ENCODE measurements at regions not wholly inside any gene's neighbourhood (a gene's known extent, or its start where the extent isn't known, plus 50 kb on each side); places are given as distances from the start of the nearest gene placed in this dataset.

DNA sequence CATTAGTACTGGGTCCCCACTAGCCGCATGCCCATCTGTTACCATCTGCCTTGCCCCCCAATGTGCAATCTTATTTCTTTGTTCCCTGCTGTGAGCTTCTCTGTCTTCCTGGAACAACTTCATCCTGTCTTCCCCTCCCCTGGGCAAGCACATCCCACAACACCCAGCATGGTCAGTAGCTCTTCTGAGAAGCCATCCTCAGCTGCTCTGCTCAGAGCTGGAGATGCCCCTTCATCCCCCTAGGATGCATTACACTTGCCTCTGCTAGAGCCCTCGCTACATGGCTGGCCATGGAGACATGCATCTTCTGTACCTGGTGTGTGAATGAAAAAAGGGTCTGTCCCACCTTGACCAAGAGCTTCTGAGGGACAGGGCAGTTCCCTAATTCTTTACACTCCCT lies 141.2 kb downstream of the CDC5L start:
- Histone ChIP-seq H3K27me3 (ENCODE audit: control insufficient read depth in 3 of 3, insufficient read depth in 3 of 3, low read length in 3 of 3) (peaks cover 0 to 5% (median 0%) of the 10 kb centered on the region in 3 donors), H3K36me3 (ENCODE audit: control insufficient read depth in 3 of 3, insufficient read depth in 2 of 3, low read depth in 1 of 3, low read length in 3 of 3) (no peaks in the 10 kb centered on the region), H3K4me3 (ENCODE audit: low read depth in 1 of 3, low read length in 3 of 3) (no peak overlapping the region), H3K9me3 (ENCODE audit: control insufficient read depth in 2 of 2, insufficient read depth in 1 of 2, low read depth in 1 of 2, low read length in 1 of 2) (no peaks in the 10 kb centered on the region), H3K27ac (ENCODE audit: low read depth in 1 of 3, low read length in 2 of 3) (no peak overlapping the region), H3K4me1 (ENCODE audit: control insufficient read depth in 3 of 3, insufficient read depth in 2 of 3, low read depth in 1 of 3, low read length in 2 of 3) (no peaks in the 10 kb centered on the region)
- FAIRE-seq (no peak), DNase-seq (no peak)
- 66 to 88% (median 71%) methylated on average over 2 of the region's 2 CpGs for WGBS, 3 donors

DNA sequence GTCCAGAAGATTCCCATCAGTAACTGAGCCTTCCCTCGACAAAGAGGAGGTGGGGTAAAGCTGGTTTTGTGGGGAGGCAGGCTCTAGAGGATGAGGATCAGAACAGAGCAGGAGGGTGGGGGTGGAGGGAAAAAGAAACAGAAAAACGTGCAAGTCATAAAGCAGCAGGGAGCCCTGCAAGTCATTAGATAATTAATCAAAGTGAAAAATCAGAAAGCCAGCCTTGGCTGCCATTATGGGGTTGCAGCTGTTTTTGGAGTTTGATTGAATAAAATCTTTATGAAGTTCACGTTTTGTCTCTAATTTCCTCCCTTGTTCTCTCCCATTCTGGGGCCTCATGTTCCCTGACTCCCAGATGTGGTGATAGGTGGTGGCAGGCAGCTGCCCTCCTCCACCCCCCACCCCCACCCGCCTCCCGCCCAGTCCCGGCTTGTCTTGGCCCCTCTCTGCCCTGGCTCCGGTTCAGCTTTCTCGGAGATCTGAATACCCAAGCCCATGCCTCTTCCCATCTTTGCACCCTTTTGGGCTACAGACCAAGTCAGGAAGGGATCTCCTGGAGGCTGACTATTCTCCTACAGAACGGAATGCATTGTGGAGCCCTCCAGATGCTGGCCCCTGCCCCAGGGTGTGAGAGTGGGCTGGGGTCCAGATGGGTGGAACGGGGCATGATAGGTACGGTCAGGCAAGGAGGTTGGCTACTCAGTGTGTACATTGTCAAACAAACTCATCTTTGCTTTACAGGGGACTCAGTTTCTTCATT lies 141.8 kb downstream of the CDC5L start:
- H3K36me3 ChIP-seq (ENCODE audit: control insufficient read depth in 3 of 3, insufficient read depth in 2 of 3, low read depth in 1 of 3, low read length in 3 of 3), result no peaks in the 10 kb centered on the region
- peaks cover 0 to 5% (median 0%) of the 10 kb centered on the region in 3 donors for H3K27me3 ChIP-seq (ENCODE audit: control insufficient read depth in 3 of 3, insufficient read depth in 3 of 3, low read length in 3 of 3)
- no peaks in the 10 kb centered on the region for H3K4me1 ChIP-seq (ENCODE audit: control insufficient read depth in 3 of 3, insufficient read depth in 2 of 3, low read depth in 1 of 3, low read length in 2 of 3)
- WGBS, 3 donors, result 75 to 77% (median 76%) methylated on average over 11 of the region's 11 CpGs
- no peak overlapping the region for H3K27ac ChIP-seq (ENCODE audit: low read depth in 1 of 3, low read length in 2 of 3)
- no peaks in the 10 kb centered on the region for H3K9me3 ChIP-seq (ENCODE audit: control insufficient read depth in 2 of 2, insufficient read depth in 1 of 2, low read depth in 1 of 2, low read length in 1 of 2)
- H3K4me3 ChIP-seq (ENCODE audit: low read depth in 1 of 3, low read length in 3 of 3), result no peak overlapping the region
- FAIRE-seq (no peak), DNase-seq (no peak)

DNA sequence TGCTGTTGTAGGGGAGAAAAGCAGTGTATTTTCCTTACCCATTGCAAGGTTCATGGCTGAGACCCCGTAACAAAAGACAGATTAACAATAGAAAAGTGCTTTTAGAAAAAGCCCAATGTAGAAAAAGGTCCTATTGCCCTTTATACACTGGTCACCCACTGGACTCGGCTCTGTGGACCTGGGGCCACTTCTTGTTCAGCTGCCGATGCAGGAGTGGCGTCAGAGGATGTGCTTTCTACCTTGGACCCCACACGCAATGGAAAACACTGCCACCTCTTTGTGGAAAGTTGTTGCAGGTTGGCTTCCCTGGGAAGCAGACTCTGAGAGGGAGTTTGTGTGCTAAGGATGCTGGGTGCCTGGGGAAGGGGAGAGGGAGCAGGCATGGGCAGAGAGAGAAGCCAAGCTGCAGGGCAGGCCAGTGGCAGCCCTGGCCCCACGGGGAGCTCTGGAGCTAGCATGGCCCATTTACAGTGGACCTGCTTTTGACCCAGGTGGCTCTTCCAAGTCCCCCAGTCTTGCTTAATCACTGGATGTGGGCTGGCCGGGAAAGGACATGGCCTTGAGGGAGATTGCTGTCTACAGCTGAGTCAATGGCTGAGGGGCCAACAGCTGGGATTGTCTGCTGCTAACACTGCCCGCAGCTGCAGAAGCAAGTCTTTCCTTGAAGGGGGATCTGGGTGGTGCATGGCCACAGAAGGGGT lies 142.9 kb downstream of the CDC5L start:
- H3K4me1 ChIP-seq (ENCODE audit: control insufficient read depth in 3 of 3, insufficient read depth in 2 of 3, low read depth in 1 of 3, low read length in 2 of 3), result no peaks in the 10 kb centered on the region
- H3K27ac ChIP-seq (ENCODE audit: low read depth in 1 of 3, low read length in 2 of 3), result no peak overlapping the region
- no peaks in the 10 kb centered on the region for H3K36me3 ChIP-seq (ENCODE audit: control insufficient read depth in 3 of 3, insufficient read depth in 2 of 3, low read depth in 1 of 3, low read length in 3 of 3)
- no peak for DNase-seq
- no peak for FAIRE-seq
- peaks cover 0 to 5% (median 0%) of the 10 kb centered on the region in 3 donors for H3K27me3 ChIP-seq (ENCODE audit: control insufficient read depth in 3 of 3, insufficient read depth in 3 of 3, low read length in 3 of 3)
- 80 to 86% (median 86%) methylated on average over 8 of the region's 8 CpGs for WGBS, 3 donors
- H3K9me3 ChIP-seq (ENCODE audit: control insufficient read depth in 2 of 2, insufficient read depth in 1 of 2, low read depth in 1 of 2, low read length in 1 of 2), result no peaks in the 10 kb centered on the region
- no peak overlapping the region for H3K4me3 ChIP-seq (ENCODE audit: low read depth in 1 of 3, low read length in 3 of 3)

DNA sequence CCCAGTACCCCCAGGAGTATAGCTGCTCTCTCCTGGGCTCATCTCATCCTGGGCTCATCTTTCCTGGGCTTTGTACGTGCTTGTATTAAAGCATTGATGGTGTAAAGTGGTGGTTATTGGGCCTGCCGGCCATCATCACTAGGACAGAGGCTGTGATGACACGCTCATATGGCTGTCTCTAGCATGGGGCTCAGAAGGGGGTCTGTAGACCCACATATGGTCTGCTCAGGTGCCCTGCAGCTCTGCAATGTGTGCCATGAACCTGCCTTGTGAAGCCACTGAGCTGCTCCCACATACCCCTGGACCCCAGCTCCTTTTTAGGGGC lies 143.4 kb downstream of the CDC5L start:
- H3K4me1 ChIP-seq (ENCODE audit: control insufficient read depth in 3 of 3, insufficient read depth in 2 of 3, low read depth in 1 of 3, low read length in 2 of 3), result no peaks in the 10 kb centered on the region
- FAIRE-seq, result no peak
- no peaks in the 10 kb centered on the region for H3K36me3 ChIP-seq (ENCODE audit: control insufficient read depth in 3 of 3, insufficient read depth in 2 of 3, low read depth in 1 of 3, low read length in 3 of 3)
- no peaks in the 10 kb centered on the region for H3K9me3 ChIP-seq (ENCODE audit: control insufficient read depth in 2 of 2, insufficient read depth in 1 of 2, low read depth in 1 of 2, low read length in 1 of 2)
- H3K4me3 ChIP-seq (ENCODE audit: low read depth in 1 of 3, low read length in 3 of 3), result no peak overlapping the region
- DNase-seq, result no peak
- H3K27ac ChIP-seq (ENCODE audit: low read depth in 1 of 3, low read length in 2 of 3), result no peak overlapping the region
- H3K27me3 ChIP-seq (ENCODE audit: control insufficient read depth in 3 of 3, insufficient read depth in 3 of 3, low read length in 3 of 3), result peaks cover 0 to 5% (median 0%) of the 10 kb centered on the region in 3 donors
- WGBS, 3 donors, result 80 to 94% (median 93%) methylated on average over 3 of the region's 3 CpGs

DNA sequence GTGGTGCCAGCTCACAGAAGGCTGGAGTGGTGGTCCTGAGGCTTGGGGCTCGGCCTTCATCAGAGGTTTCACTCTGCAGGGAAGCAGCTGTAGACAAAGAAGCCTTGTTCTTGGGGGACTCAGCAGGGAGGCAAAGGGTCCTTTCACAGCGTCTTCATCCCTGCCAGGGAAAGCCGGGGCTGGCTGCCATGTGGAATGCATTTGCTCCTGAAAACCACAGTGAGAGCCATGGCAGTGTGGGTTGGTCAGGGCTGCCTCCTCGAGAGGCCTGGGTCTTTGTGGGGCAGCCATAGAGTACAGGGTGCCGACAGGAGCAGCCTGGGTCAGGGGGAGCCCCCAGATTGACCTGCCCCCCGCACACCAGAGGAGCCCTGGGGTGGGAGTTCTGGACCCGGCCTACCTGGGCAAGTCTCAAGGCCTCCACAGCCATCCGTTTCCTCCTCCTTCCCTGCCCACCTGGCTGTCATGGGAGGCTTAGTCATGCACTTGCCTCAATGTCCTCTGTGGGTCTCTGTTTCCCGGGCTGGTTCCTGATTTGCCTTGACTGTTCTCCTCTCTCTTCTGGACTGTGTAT lies 144.0 kb downstream of the CDC5L start:
- H3K9me3 ChIP-seq (ENCODE audit: control insufficient read depth in 2 of 2, insufficient read depth in 1 of 2, low read depth in 1 of 2, low read length in 1 of 2), result no peaks in the 10 kb centered on the region
- peaks cover 0 to 5% (median 0%) of the 10 kb centered on the region in 3 donors for H3K27me3 ChIP-seq (ENCODE audit: control insufficient read depth in 3 of 3, insufficient read depth in 3 of 3, low read length in 3 of 3)
- no peaks in the 10 kb centered on the region for H3K4me1 ChIP-seq (ENCODE audit: control insufficient read depth in 3 of 3, insufficient read depth in 2 of 3, low read depth in 1 of 3, low read length in 2 of 3)
- H3K27ac ChIP-seq (ENCODE audit: low read depth in 1 of 3, low read length in 2 of 3), result no peak overlapping the region
- H3K4me3 ChIP-seq (ENCODE audit: low read depth in 1 of 3, low read length in 3 of 3), result no peak overlapping the region
- no peaks in the 10 kb centered on the region for H3K36me3 ChIP-seq (ENCODE audit: control insufficient read depth in 3 of 3, insufficient read depth in 2 of 3, low read depth in 1 of 3, low read length in 3 of 3)
- 79 to 84% (median 83%) methylated on average over 9 of the region's 9 CpGs for WGBS, 3 donors
- FAIRE-seq (no peak), DNase-seq (no peak)

GRCh38 chr6:44533421-44533820 lies 145.9 kb downstream of the CDC5L start:
- Histone ChIP-seq H3K27ac (ENCODE audit: low read depth in 1 of 3, low read length in 2 of 3) (no peak overlapping the region), H3K4me3 (ENCODE audit: low read depth in 1 of 3, low read length in 3 of 3) (no peak overlapping the region), H3K4me1 (ENCODE audit: control insufficient read depth in 3 of 3, insufficient read depth in 2 of 3, low read depth in 1 of 3, low read length in 2 of 3) (no peaks in the 10 kb centered on the region), H3K36me3 (ENCODE audit: control insufficient read depth in 3 of 3, insufficient read depth in 2 of 3, low read depth in 1 of 3, low read length in 3 of 3) (no peaks in the 10 kb centered on the region), H3K27me3 (ENCODE audit: control insufficient read depth in 3 of 3, insufficient read depth in 3 of 3, low read length in 3 of 3) (peaks cover 0 to 5% (median 0%) of the 10 kb centered on the region in 3 donors), H3K9me3 (ENCODE audit: control insufficient read depth in 2 of 2, insufficient read depth in 1 of 2, low read depth in 1 of 2, low read length in 1 of 2) (no peaks in the 10 kb centered on the region)
- no peak for FAIRE-seq
- WGBS, 3 donors, result 77 to 94% (median 90%) methylated on average over 2 of the region's 2 CpGs
- no peak for DNase-seq

- no peak for DNase-seq
- WGBS, 3 donors, result 90 to 92% (median 90%) methylated on average over 5 of the region's 5 CpGs
Observed at GRCh38 chr6:44534291-44534690, 146.8 kb downstream of the CDC5L start.

GRCh38 chr6:44535446-44535845 lies 147.9 kb downstream of the CDC5L start:
- H3K36me3 ChIP-seq (ENCODE audit: control insufficient read depth in 3 of 3, insufficient read depth in 2 of 3, low read depth in 1 of 3, low read length in 3 of 3), result no peaks in the 10 kb centered on the region
- WGBS, 3 donors, result 74 to 87% (median 82%) methylated on average over 6 of the region's 6 CpGs
- H3K4me1 ChIP-seq (ENCODE audit: control insufficient read depth in 3 of 3, insufficient read depth in 2 of 3, low read depth in 1 of 3, low read length in 2 of 3), result no peaks in the 10 kb centered on the region
- FAIRE-seq (no peak), DNase-seq (no peak)
- H3K9me3 ChIP-seq (ENCODE audit: control insufficient read depth in 2 of 2, insufficient read depth in 1 of 2, low read depth in 1 of 2, low read length in 1 of 2), result no peaks in the 10 kb centered on the region
- H3K4me3 ChIP-seq (ENCODE audit: low read depth in 1 of 3, low read length in 3 of 3), result no peak overlapping the region
- no peak overlapping the region for H3K27ac ChIP-seq (ENCODE audit: low read depth in 1 of 3, low read length in 2 of 3)
- no peaks in the 10 kb centered on the region for H3K27me3 ChIP-seq (ENCODE audit: control insufficient read depth in 3 of 3, insufficient read depth in 3 of 3, low read length in 3 of 3)

More at GRCh38 chr6:44534291-44534690, 146.8 kb downstream of the CDC5L start:
- no peaks in the 10 kb centered on the region for H3K27me3 ChIP-seq (ENCODE audit: control insufficient read depth in 3 of 3, insufficient read depth in 3 of 3, low read length in 3 of 3)
- H3K9me3 ChIP-seq (ENCODE audit: control insufficient read depth in 2 of 2, insufficient read depth in 1 of 2, low read depth in 1 of 2, low read length in 1 of 2), result no peaks in the 10 kb centered on the region
- H3K27ac ChIP-seq (ENCODE audit: low read depth in 1 of 3, low read length in 2 of 3), result no peak overlapping the region
- H3K4me3 ChIP-seq (ENCODE audit: low read depth in 1 of 3, low read length in 3 of 3), result no peak overlapping the region
- H3K4me1 ChIP-seq (ENCODE audit: control insufficient read depth in 3 of 3, insufficient read depth in 2 of 3, low read depth in 1 of 3, low read length in 2 of 3), result no peaks in the 10 kb centered on the region
- no peaks in the 10 kb centered on the region for H3K36me3 ChIP-seq (ENCODE audit: control insufficient read depth in 3 of 3, insufficient read depth in 2 of 3, low read depth in 1 of 3, low read length in 3 of 3)
- FAIRE-seq, result no peak
